A549 (cell line): ENCODE measurements at regions not wholly inside any gene's neighbourhood (a gene's known extent, or its start where the extent isn't known, plus 50 kb on each side); places are given as distances from the start of the nearest gene placed in this dataset.

Experiments
- CEBPB ChIP-seq, 2 experiments: fragments of >200 bp in 1 of 2; sonication (Bioruptor Twin) in 1 of 2; formaldehyde crosslinking in 1 of 2; IDR thresholded peaks; 2 replicates each; pipeline ENCODE4 v1.6.1; 2012 to 2016
- CTCF ChIP-seq: fragments of >200 bp; sonication (Bioruptor Twin); formaldehyde crosslinking; IDR thresholded peaks from 3 replicates; pipeline ENCODE4 v1.5.1; 2016
- MAX ChIP-seq: IDR thresholded peaks from 2 replicates; pipeline ENCODE4 v1.6.1; 2012
- POLR2A ChIP-seq: IDR thresholded peaks from 2 replicates; pipeline ENCODE4 v1.6.1; 2012; ENCODE audit warnings: mild to moderate bottlenecking, low read length
- REST ChIP-seq: fragments of 200-600 bp; sonication (generic); IDR thresholded peaks from 2 replicates; pipeline ENCODE4 v1.6.1; 2016; ENCODE audit warnings: antibody characterized with exemption, mild to moderate bottlenecking, moderate library complexity
- USF2 ChIP-seq: fragments of 450-650 bp; IDR thresholded peaks from 2 replicates; pipeline ENCODE4 v1.6.1; 2014; ENCODE audit warnings: antibody characterized with exemption

GRCh38 chr3:46091741-46092701 is 64.7 kb upstream of the XCR1 start:
- no peak for TF ChIP-seq CEBPB (IDR thresholded peaks at IDR 0.05)
- TF ChIP-seq MAX: no peak
- TF ChIP-seq POLR2A: no peak
- TF ChIP-seq USF2: no peak
- no peak for TF ChIP-seq REST
- TF ChIP-seq CTCF: no peak
